Mammary epithelial cell (primary cell): ENCODE measurements at regions not wholly inside any gene's neighbourhood (a gene's known extent, or its start where the extent isn't known, plus 50 kb on each side); places are given as distances from the start of the nearest gene placed in this dataset.
"Not testable (repeated sequence)": the region's sequence is repeated elsewhere in the genome, so short reads cannot be mapped to it uniquely, and the experiment has no call there.

Experiments
- EZH2 ChIP-seq: IDR thresholded peaks from 2 replicates; pipeline ENCODE4 v1.6.1; 2012; ENCODE audit warnings: low read length, inconsistent platforms, borderline replicate concordance
- TF ChIP-seq, protein P1 (sequence below), 2 donors: IDR thresholded peaks in 1 of 2; conservative IDR thresholded peaks in 1 of 2; 2 replicates each; pipeline ENCODE4 v1.5.1; 2011 to 2012; ENCODE audit warnings: inconsistent platforms in 2 of 2, low read length in 2 of 2, mild to moderate bottlenecking in 2 of 2, control low read depth in 1 of 2, low read depth in 1 of 2; ENCODE audit not compliant: insufficient read depth in 1 of 2; ENCODE audit errors: extremely low read depth in 1 of 2

DNA sequence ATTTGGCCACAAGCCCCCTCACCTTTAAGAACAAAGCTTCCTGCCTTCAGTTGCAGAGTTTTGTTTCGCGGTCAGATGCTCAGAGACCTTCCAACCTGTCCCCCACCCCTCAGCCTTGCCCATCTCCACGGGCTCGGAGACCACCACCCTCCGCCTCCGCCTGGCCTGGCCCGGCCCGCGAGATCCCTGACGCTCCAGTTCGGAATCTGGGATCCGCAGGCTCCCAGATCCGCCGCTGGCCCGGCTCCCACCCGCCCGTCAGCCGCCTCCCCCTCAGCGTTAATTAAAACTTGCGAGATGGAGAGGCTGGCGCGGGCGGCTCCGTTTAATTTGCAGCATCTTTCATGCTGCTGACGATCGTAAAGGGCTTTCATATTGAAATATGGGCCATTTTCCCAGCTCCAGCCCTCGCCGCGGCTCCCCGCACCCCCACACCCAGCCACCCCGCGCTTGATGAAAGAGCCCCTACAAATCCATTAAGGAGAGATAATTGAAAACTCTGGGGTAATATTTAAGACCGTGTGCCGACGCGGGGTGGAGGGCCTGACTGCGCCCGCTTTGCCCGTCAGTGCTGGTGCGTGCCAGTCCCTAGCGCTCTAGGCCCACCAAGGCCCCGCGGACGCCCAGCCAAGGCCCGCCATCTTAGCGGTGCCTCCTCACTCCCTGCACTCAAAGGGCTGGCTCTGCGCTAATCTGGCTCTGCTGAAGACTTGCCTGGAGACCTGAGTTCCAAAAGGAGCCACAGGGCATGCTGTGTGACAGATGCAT, 940.7 kb upstream of the DEFB115 start:
- TF ChIP-seq, protein P1, sequence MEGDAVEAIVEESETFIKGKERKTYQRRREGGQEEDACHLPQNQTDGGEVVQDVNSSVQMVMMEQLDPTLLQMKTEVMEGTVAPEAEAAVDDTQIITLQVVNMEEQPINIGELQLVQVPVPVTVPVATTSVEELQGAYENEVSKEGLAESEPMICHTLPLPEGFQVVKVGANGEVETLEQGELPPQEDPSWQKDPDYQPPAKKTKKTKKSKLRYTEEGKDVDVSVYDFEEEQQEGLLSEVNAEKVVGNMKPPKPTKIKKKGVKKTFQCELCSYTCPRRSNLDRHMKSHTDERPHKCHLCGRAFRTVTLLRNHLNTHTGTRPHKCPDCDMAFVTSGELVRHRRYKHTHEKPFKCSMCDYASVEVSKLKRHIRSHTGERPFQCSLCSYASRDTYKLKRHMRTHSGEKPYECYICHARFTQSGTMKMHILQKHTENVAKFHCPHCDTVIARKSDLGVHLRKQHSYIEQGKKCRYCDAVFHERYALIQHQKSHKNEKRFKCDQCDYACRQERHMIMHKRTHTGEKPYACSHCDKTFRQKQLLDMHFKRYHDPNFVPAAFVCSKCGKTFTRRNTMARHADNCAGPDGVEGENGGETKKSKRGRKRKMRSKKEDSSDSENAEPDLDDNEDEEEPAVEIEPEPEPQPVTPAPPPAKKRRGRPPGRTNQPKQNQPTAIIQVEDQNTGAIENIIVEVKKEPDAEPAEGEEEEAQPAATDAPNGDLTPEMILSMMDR (conservative IDR thresholded peaks at IDR 0.05 in 1 of 2, IDR thresholded peaks at IDR 0.05 in 1 of 2; ENCODE audit: extremely low read depth in 1 of 2, insufficient read depth in 1 of 2, low read depth in 1 of 2, low read length in 2 of 2) = not testable (repeated sequence)
- TF ChIP-seq EZH2 = not testable (repeated sequence)
